Tibial artery (tissue), 4 donors: ENCODE measurements at regions not wholly inside any gene's neighbourhood (a gene's known extent, or its start where the extent isn't known, plus 50 kb on each side); places are given as distances from the start of the nearest gene placed in this dataset.

Experiments used
- DNase-seq, 2 donors: peaks; one replicate each; pipeline ENCODE4 v3.0.0-alpha.2; 2019
- H3K27ac ChIP-seq, 2 donors: fragments of 200-600 bp; sonication (generic) in 1 of 2; 1 replicate in 1 of 2; 2 replicates in 1 of 2; pipeline ENCODE4 v1.5.1; 2018 to 2019; ENCODE audit warnings: mild to moderate bottlenecking in 1 of 2
- H3K27me3 ChIP-seq, 2 donors: fragments of 200-600 bp; sonication (generic) in 1 of 2; one replicate each; pipeline versions ENCODE4 v1.5.1 to v1.6.0; 2016 to 2019
- H3K36me3 ChIP-seq, 3 donors: fragments of 200-600 bp; sonication (generic) in 2 of 3; one replicate each; pipeline ENCODE4 v1.5.1; 2016 to 2019; ENCODE audit warnings: mild to moderate bottlenecking in 2 of 3
- H3K4me1 ChIP-seq, 4 donors: fragments of 200-600 bp; sonication (generic) in 2 of 4; 1 replicate in 3 of 4; 2 replicates in 1 of 4; pipeline ENCODE4 v1.5.1; 2016 to 2019
- H3K4me3 ChIP-seq, 2 donors: fragments of 200-600 bp; sonication (generic) in 1 of 2; 1 replicate in 1 of 2; 2 replicates in 1 of 2; pipeline ENCODE4 v1.5.1; 2018 to 2019; ENCODE audit warnings: mild to moderate bottlenecking in 2 of 2
- H3K9me3 ChIP-seq, 3 donors: fragments of 200-600 bp; sonication (generic) in 1 of 3; one replicate each; pipeline ENCODE4 v1.5.1; 2016 to 2019
- intact Hi-C: fragments of 100-400 bp; cut with DNase I; formaldehyde crosslinking; loops from one replicate; pipeline ENCODE4 v1.15.0; 2023; ENCODE audit warnings: low total_unique reads
- TF ChIP-seq, protein P1 (sequence below), 2 experiments: fragments of 200-600 bp in 1 of 2; fragments of 450-650 bp in 1 of 2; IDR thresholded peaks; one replicate each; pipeline ENCODE4 v1.5.1; 2017 to 2019; ENCODE audit warnings: antibody characterized with exemption in 2 of 2, mild to moderate bottlenecking in 1 of 2, moderate library complexity in 1 of 2

DNA sequence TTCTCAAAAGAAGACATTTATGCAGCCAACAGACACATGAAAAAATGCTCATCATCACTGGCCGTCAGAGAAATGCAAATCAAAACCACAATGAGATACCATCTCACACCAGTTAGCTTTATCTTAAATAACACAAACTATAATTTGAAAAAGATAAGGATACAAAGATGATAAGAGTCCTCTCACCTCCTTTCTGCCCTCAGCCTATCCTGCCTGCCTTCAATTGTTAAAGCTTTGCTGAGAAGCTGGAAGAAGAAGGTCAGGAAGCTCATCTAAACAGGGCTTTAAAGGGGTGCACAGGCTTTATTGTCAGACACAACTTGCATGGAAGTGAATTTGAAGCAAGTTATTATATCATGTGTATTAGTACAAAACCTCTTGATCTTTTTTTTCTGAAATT, 676.3 kb upstream of the GOT2 start:
- Histone ChIP-seq H3K27ac (no peak overlapping the region), H3K36me3 (no peaks in the 10 kb centered on the region), H3K4me1 (no peaks in the 10 kb centered on the region), H3K4me3 (no peak overlapping the region), H3K9me3 (no peaks in the 10 kb centered on the region), H3K27me3 (no peaks in the 10 kb centered on the region)
- TF ChIP-seq, protein P1, sequence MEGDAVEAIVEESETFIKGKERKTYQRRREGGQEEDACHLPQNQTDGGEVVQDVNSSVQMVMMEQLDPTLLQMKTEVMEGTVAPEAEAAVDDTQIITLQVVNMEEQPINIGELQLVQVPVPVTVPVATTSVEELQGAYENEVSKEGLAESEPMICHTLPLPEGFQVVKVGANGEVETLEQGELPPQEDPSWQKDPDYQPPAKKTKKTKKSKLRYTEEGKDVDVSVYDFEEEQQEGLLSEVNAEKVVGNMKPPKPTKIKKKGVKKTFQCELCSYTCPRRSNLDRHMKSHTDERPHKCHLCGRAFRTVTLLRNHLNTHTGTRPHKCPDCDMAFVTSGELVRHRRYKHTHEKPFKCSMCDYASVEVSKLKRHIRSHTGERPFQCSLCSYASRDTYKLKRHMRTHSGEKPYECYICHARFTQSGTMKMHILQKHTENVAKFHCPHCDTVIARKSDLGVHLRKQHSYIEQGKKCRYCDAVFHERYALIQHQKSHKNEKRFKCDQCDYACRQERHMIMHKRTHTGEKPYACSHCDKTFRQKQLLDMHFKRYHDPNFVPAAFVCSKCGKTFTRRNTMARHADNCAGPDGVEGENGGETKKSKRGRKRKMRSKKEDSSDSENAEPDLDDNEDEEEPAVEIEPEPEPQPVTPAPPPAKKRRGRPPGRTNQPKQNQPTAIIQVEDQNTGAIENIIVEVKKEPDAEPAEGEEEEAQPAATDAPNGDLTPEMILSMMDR (IDR thresholded peaks at IDR 0.05), result no peak
- intact Hi-C loops, result no loop called here
- no peak for DNase-seq

DNA sequence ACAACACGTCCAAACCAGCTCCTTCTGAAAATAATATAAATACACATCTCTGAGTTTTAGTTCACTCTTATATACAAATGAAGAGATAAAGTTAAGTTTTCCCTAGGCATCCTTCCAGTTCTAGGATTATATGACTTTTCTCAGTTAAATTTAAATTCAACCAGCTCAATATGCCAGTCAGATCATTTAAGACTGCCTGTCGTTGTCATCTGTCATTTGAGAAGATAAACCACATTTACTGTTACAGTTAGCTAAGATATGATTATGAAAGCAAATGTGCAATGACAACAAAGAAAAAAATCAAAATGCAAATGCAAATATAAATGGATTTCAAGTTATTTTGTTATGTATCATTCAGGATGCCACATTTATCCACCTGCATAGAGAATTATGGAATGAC, 671.7 kb upstream of the GOT2 start:
- no peaks in the 10 kb centered on the region for H3K9me3 ChIP-seq
- intact Hi-C loops, result no loop called here
- TF ChIP-seq, protein P1 (IDR thresholded peaks at IDR 0.05), result no peak

DNA sequence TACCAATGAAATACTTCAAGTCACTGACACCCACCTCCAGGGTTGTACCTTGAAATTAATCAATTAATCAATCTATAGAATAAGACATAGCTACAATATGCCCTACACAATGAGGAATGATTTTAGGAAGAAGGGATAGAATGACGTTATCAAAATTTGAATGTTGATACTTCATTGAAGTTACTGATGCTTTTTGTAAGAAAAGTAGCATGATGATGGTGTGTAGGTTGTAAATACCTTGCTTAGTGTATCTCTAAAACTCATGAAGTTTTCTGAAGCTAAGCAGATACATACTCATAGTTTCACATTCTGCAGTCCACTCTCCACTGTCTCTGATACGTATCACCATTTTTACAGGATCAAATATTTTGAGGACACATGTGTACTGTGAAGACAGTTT, 670.4 kb upstream of the GOT2 start:
- intact Hi-C loops, result no loop called here
- Histone ChIP-seq H3K36me3 (no peaks in the 10 kb centered on the region), H3K27ac (no peak overlapping the region), H3K4me1 (no peaks in the 10 kb centered on the region), H3K27me3 (no peaks in the 10 kb centered on the region), H3K9me3 (no peaks in the 10 kb centered on the region), H3K4me3 (no peak overlapping the region)
- no peak for DNase-seq
- TF ChIP-seq, protein P1 (IDR thresholded peaks at IDR 0.05), result no peak

More for the DNA sequence above, 671.7 kb upstream of the GOT2 start:
- Histone ChIP-seq H3K27ac (no peak overlapping the region), H3K36me3 (no peaks in the 10 kb centered on the region), H3K4me3 (no peak overlapping the region), H3K27me3 (no peaks in the 10 kb centered on the region), H3K4me1 (no peaks in the 10 kb centered on the region)
- no peak for DNase-seq

DNA sequence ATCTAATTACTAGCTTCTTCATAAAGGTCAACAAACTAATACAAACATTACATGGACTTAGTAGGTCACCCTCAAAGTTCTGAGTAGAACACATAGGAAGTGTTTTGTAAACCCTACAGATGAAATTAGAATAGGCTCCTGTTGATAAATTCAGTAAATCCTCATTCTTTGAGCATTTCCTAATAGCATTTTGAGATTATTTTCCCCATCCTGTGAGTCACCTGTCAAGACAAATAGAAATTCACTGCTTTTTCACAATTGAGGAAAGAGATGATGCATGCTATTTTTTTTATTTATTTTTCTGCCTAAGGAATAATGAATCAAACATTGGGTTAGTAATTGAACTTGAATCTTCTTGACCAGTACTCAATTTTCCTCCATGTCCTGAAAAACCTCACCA, 666.7 kb upstream of the GOT2 start:
- H3K27ac ChIP-seq, result no peak overlapping the region
- TF ChIP-seq, protein P1 (IDR thresholded peaks at IDR 0.05), result no peak
- no peaks in the 10 kb centered on the region for H3K4me1 ChIP-seq
- no peaks in the 10 kb centered on the region for H3K36me3 ChIP-seq
- H3K4me3 ChIP-seq, result no peak overlapping the region
- intact Hi-C loops, result no loop called here
- H3K9me3 ChIP-seq, result no peaks in the 10 kb centered on the region
- no peaks in the 10 kb centered on the region for H3K27me3 ChIP-seq
- no peak for DNase-seq

DNA sequence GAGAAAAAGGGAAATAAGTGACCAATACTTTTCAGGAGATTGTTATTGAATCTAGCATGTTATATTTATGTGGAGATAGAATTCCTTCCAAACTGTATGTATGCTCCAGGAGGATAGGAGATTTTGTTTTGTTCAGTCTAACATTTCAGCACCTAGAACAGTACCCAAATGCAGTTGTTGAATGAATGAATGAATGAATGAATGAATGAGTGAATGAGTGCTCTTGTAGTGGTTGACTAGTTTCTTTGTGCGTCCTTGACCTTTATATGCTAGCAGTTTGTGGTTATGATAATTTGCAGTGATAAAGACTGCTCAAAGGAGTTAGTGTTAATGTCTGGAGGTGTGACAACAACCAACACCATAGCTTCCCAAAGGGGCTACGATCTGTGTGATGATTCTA, 663.5 kb upstream of the GOT2 start:
- H3K9me3 ChIP-seq, result no peaks in the 10 kb centered on the region
- H3K27me3 ChIP-seq, result no peaks in the 10 kb centered on the region
- no peak overlapping the region for H3K27ac ChIP-seq
- TF ChIP-seq, protein P1 (IDR thresholded peaks at IDR 0.05), result no peak
- no peaks in the 10 kb centered on the region for H3K4me1 ChIP-seq
- no peak for DNase-seq
- H3K36me3 ChIP-seq, result no peaks in the 10 kb centered on the region
- H3K4me3 ChIP-seq, result no peak overlapping the region
- intact Hi-C loops, result no loop called here

DNA sequence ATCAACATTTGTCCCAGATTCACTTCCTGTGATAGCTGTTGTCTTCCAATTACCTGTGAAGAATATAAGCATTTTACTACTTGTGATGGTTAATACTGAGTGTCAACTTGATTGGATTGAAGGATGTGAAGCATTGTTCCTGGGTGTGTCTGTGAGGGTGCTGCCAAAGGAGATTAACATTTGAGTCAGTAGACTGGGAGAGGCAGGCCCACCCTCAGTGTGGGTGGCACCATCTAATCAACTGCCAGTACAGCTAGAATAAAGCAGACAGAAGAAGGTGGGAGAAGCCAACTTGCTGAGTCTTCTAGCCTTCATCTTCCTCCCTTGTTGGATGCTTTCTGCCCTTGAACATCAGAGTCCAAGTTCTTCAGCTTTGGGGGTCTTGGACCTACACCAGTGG, 660.4 kb upstream of the GOT2 start:
- H3K4me3 ChIP-seq, result no peak overlapping the region
- intact Hi-C loops, result loop anchor here (5.0 kb wide), 1 partner anchor 133 kb away; no protein-coding TSS in a partner anchor
- no peak for DNase-seq
- H3K27me3 ChIP-seq, result no peaks in the 10 kb centered on the region
- no peaks in the 10 kb centered on the region for H3K4me1 ChIP-seq
- no peaks in the 10 kb centered on the region for H3K9me3 ChIP-seq
- TF ChIP-seq, protein P1 (IDR thresholded peaks at IDR 0.05), result no peak
- no peaks in the 10 kb centered on the region for H3K36me3 ChIP-seq
- no peak overlapping the region for H3K27ac ChIP-seq
